Mammary epithelial cell (primary cell): ENCODE measurements at regions not wholly inside any gene's neighbourhood (a gene's known extent, or its start where the extent isn't known, plus 50 kb on each side); places are given as distances from the start of the nearest gene placed in this dataset.

ENCODE experiments used
- EZH2 ChIP-seq: IDR thresholded peaks from 2 replicates; pipeline ENCODE4 v1.6.1; 2012; ENCODE audit warnings: low read length, inconsistent platforms, borderline replicate concordance
- TF ChIP-seq, protein P1 (sequence below), 2 donors: IDR thresholded peaks in 1 of 2; conservative IDR thresholded peaks in 1 of 2; 2 replicates each; pipeline ENCODE4 v1.5.1; 2011 to 2012; ENCODE audit warnings: inconsistent platforms in 2 of 2, low read length in 2 of 2, mild to moderate bottlenecking in 2 of 2, control low read depth in 1 of 2, low read depth in 1 of 2; ENCODE audit not compliant: insufficient read depth in 1 of 2; ENCODE audit errors: extremely low read depth in 1 of 2

DNA sequence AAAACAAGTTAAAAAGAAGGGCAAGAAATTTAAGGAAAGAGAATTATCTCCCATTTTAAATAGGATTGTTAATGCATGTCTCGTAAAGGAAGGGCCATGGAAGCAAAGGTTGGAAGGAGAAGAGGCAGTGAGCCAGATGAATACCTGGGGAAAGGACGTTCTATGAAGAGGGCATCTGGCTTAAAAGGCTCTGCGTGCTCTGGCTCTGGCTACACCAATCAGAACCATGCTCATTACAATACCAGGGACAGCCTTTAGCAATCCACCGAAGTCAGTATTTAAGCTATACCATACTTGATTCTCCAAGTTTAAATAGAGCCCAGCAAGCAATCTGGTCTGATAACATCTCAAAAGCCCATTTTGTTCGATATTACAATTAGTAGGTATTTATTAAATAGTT lies 58.5 kb upstream of the C1orf87 start:
- TF ChIP-seq, protein P1, sequence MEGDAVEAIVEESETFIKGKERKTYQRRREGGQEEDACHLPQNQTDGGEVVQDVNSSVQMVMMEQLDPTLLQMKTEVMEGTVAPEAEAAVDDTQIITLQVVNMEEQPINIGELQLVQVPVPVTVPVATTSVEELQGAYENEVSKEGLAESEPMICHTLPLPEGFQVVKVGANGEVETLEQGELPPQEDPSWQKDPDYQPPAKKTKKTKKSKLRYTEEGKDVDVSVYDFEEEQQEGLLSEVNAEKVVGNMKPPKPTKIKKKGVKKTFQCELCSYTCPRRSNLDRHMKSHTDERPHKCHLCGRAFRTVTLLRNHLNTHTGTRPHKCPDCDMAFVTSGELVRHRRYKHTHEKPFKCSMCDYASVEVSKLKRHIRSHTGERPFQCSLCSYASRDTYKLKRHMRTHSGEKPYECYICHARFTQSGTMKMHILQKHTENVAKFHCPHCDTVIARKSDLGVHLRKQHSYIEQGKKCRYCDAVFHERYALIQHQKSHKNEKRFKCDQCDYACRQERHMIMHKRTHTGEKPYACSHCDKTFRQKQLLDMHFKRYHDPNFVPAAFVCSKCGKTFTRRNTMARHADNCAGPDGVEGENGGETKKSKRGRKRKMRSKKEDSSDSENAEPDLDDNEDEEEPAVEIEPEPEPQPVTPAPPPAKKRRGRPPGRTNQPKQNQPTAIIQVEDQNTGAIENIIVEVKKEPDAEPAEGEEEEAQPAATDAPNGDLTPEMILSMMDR (conservative IDR thresholded peaks at IDR 0.05 in 1 of 2, IDR thresholded peaks at IDR 0.05 in 1 of 2; ENCODE audit: extremely low read depth in 1 of 2, insufficient read depth in 1 of 2, low read depth in 1 of 2, low read length in 2 of 2): no peak
- TF ChIP-seq EZH2: no peak
